HG03439 (cell line): ENCODE measurements at regions not wholly inside any gene's neighbourhood (a gene's known extent, or its start where the extent isn't known, plus 50 kb on each side); places are given as distances from the start of the nearest gene placed in this dataset.

Experiments
- ATAC-seq: cut with Tn5 transposase; IDR thresholded peaks from one replicate; pipeline ENCODE4 v1.9.1; 2021; ENCODE audit warnings: mild to moderate bottlenecking, moderate library complexity; ENCODE audit not compliant: unreplicated experiment

DNA sequence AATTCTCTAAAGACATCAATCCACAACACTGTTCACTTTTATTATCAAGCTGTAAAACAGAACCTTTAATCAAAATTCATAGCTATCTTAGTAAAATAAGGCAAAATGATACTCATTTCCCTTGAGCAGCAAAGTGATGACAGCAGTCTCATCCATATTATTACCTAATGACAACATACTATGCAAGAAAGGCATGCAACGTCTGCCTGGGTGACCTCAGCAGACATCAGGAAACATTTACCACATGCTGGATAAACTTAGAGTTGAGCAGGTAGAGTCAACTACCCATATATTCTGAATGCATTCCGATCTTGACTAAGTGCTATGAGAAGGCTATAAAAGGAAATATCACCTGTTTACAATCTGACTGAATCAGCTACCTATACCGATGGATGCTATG, 145.1 kb downstream of the SIPA1L2 start:
- no peak for ATAC-seq

DNA sequence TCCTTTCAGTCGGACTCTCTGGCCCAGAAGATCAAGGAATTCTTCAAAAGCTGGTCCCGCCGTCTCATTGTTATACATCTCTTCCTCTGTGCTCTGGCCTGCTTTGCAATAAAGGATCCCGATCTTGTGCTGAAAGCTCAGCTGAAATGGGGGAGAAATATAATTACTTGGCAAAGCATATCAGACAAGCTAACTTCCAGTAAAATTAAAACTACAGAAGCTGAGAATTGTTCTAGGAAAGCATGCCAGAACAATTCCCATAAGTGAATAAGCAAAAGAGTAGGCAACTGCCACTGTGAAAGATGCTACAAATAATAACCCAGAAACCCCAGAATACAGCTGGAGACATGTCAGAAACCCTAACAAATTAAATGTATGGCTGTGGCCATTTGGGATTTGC, 146.1 kb downstream of the SIPA1L2 start:
- no peak for ATAC-seq

DNA sequence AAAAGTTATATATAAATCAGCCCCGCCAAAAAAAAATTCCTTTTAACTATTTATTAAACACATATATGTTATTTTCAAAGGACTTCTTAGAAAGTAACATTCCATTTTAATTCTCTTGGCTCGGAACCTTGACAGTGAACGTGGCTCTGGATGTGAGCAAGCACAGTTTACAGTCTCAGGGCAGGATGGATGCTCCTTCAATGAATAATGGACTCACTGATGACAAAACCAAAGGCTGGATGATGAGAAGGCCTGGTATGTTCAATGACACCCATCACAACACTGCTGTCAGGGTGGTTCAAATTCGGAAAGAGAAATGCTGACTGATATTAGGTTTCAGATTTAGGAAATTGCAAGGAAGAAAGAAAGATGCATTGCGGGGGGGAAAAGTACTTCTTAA, 148.8 kb downstream of the SIPA1L2 start:
- ATAC-seq: no peak

DNA sequence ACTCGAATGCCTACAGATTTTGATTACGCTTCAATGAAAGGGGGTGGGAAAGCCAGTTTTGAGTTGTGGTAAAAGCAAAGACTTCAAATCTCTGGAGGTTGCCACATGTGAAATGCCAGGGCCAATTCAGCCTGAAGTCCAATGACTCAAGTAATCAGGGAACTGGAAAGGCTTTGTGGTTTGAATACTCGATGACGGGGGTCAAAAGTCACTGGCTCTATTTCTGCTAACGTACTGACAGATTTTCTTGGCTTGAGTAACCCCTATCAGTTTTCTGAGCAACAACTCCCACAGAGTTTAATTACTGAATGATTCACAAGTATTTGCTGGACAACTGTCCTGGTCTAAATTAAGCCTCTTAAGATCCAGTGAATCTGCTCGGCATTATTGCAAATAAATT, 152.2 kb downstream of the SIPA1L2 start:
- ATAC-seq: no peak

DNA sequence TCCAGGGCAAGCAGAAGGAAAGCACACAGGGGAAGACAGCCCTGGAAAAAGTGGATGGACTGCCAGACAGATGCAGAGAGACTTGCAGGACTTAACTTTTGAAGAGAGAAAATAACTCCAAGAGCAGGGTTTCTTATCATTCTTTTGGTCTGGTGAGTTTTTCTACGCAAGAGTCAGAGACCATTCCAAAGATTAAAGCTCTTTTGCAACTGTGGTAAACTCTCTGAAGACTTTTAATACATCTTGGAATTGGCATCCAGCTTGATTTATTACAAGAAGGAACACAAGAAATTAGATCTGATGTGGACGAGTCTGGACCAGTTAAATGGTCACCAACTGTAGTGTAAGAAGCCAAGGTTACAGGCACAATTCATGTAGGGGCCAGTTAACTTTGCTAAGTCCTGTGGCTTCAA, 153.4 kb downstream of the SIPA1L2 start:
- no peak for ATAC-seq

DNA sequence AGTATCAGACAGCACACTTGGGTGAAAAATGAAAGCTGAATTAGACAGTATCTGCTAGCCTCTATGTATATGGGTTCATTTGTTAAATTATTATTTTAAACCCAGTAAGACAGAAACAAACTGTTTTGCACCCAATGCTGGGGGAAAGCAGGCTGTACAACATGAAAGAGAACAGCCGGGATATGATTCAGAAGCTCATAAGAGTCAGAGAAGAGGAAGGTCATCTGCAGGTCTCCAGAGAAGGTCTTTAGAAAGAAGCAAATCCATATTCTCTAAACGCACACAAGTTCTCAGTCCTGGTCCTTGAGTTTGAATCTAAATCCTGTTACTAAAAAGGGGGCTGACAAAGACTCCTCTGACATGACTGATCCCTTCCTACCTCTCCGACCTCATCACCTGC, 155.1 kb downstream of the SIPA1L2 start:
- ATAC-seq: no peak

DNA sequence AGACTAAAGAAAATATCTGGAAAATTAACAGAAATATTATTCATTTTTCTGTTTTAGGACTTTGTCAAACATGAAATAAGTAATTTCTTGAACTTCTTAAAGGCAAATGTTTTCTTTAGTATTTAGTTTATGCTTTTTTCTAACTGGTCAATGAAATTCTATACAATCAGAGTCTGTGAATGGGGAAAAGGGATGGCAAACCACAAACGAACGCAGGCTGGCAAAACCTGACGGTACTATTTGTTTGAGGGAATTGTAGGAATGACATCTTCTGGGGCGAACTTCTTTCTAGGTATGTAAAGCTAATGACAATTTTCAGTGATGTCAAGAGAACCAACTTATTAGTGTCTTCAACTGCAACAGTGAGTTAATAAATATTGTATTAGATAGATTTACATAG, 156.0 kb downstream of the SIPA1L2 start:
- ATAC-seq: no peak

DNA sequence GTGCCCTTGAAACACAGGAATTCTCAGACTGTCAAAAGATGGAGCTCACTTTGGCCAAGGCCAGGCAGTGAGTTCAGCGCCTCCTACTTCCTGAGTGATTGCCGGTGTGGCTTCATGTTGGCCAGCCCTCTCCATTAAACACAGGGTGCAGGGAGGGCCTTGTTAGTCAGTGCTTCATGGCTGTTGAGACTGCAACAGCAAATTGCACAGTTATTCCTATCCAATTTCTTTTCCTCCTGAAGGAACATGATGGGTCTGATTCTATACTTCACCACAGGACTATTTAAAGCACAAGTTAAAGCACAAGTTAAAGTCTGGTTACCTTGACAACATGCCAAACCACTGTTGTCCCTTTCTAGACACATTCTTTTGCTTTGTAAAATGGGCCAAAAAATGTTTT, 156.6 kb downstream of the SIPA1L2 start:
- no peak for ATAC-seq

DNA sequence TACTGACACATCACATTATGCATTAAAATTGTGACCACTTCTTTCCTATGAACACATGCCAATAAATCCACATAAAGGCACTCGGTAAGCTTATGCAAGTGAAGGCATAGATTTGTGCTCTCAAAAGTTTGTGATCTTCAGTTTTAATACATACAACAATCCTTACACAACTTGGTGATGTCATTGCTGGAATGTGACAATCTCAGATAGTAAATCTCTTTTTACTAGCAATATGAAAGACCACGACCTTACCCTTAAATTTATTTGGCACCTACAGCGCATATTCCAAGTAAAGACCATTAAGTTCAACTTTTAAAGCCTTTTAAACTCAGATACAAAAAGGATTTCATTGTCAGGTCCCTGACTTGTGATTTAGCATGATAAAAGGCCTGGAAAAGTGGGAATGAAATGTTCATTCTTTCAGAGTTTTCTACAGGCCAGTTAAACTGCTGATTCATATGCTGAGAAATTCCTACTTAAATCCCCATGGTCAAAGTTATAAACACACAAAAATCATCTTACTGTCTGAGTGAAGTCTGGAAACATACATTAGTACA, 157.4 kb downstream of the SIPA1L2 start:
- ATAC-seq: no peak

DNA sequence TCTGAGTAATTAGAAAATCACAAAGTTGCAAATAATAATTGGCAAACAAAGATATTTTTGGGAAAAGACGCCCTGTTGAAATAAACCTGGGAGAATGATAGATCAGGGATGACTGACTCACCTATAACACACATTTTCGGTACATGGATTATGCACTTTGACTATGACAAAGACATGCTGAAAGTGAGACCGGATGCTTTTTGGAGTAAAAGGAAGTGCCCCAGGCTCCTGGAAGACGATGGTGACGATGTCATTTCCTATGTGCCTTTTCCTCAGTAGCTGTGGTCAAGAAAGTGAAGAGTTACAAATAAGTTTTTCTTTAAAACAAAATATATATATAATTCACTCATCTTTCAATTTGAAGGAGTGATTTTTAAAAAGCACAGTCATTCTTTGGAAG, 158.7 kb downstream of the SIPA1L2 start:
- no peak for ATAC-seq

DNA sequence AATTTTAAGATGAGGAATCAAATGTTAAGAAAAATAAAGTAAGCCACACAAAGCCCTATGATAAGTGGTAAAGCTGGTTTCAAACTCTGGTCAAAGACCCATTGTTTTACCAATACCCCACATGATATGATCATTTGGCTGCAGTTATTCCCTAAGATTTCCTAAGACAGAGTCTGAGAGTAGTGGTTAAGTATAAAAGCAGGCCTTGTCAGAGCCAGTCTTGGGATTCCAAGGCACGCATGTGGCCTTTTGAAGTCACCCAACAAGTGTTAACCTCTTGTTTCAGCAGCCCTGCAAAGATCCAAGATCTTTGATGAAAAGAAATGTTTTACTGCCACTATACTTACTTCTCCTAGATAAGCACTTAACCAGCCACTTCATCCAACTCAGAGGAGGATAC, 159.2 kb downstream of the SIPA1L2 start:
- ATAC-seq: no peak

DNA sequence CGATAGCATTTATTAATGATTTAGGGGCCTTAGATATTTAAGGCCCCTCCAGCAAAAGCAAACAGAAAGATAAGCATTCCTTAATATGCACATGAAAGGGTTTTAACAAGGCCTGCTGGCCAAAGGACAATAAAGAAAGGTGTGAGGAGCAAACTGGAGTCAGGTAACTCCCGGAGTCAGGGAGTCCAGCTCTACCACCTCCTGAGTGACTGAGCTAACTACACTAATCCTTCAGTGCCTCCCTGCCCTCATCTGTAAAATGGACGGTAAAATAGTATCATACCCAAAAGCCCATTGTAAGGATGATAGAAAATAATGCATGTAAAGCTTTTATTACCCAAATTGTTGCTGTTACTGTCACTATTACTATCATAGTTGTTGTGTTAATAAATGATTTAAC, 161.7 kb downstream of the SIPA1L2 start:
- ATAC-seq: no peak

DNA sequence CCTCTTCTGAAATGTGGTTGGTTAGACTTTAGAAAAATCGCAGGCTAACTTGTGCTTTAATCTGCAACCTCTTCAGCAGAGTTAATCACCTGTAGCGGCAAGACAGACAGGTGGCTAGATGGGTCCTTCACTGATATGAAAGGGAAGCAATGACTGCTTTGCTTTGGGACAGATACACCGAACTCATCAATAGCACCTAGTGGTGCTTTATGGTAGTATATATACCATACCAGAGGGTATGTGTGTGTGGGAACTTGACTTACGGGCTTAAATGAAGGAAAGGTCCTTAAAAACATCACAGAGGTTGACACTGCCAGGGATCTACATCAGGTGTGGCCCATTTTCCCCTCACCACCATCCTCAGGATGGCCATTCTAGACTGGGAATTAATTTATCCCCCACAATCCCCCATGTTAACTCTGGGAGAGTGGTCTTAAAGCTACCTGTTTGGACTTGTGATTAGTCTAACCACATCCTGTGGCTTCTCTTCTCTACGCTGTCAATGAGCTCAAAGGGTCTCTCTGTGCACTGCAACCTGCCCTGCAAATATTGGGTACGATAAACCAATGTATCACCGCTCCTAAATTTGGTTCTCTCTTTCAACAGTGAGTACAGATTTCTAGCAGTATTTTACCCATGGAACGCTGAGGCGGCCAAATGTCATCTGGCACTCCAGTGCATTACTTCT, 162.7 kb downstream of the SIPA1L2 start:
- no peak for ATAC-seq

DNA sequence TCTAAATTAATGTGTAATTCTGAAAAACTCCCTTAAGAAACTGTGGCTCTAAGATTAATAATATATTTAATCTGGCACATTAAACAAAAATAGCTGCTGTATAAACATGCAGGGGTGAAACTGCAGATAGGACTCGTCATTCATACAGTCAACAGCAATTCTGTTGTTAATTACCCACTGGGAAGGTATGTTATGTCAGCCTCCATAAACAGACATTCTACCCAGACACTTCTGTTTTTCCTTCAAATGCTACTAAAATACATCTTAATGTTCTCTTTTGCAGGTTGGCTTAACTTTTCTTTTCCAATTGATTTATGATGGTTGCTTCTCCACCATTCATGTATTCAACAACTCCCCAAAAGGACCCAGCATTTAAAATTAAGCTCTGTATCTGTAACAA, 165.6 kb downstream of the SIPA1L2 start:
- no peak for ATAC-seq

DNA sequence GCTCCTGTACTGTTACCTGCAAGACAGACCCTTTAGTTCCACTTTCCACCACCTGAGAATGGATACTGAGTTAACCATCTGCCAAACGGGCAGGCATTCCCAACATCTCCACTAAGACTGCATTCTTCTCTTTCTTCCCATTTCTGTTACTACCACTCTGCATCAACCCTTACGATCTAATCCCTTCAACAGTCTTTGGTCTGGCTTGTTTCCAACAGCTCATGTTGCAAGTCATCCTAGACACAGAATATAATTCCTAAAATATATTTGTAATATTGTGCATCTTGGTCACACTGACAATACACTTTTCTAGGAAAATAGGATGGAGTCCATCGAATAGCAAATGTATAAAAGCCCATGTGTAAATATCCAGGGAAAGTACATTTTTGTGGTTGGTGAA, 166.7 kb downstream of the SIPA1L2 start:
- ATAC-seq: no peak

DNA sequence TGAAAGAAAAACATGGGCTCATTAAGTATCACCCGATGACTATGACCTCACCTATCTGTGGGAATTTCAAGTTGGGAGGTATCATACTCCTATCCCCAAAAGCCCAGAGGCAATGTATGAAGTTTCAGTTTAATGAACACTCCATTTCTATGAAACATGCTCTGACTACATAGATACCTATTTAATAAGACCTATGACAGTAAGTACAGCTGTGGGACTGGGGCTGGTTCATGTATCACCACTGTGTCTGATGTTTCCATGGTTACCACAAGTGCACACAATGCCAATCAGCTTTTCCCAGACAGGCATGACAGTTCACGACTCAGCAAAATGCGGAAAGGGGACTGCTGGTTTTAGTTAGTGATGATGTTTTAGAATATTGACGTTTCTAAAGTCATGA, 167.7 kb downstream of the SIPA1L2 start:
- no peak for ATAC-seq

DNA sequence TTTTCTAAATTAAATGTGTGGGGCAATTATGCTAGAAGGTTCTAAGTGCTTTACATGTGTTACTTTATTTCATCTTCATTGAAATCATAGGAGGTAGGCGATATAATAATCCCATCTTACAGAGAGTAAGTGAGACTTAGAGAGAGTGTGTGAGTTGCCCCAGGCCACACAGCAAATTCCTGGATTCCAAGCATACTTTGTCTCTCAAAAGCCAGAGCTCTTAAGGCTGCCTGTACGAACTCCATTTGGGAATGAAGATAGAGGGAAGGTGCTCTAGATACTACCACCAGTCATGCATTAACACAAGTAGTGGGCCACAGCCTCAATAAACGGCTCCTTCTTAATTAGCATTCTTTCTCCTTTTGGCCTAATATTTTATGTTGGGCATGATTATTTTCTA, 170.1 kb downstream of the SIPA1L2 start:
- no peak for ATAC-seq

DNA sequence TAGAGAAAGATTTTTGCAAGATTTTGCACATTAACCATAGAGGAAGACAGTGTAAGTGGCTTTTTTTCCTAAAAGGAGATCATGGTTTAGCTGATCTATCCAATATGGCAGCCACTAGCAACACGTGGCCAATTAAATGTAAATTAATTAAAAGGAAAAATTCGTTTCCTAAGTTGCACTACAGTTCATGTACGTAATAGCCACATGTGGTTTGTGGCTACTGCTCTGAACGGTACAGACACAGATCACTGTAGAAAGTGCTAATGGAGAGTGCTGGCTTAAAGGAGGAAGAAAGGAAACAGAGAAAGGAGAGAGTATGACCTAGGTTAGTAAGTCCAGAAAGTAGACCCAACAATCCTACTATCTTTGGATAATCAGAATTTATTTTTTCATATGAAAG, 170.8 kb downstream of the SIPA1L2 start:
- no peak for ATAC-seq

DNA sequence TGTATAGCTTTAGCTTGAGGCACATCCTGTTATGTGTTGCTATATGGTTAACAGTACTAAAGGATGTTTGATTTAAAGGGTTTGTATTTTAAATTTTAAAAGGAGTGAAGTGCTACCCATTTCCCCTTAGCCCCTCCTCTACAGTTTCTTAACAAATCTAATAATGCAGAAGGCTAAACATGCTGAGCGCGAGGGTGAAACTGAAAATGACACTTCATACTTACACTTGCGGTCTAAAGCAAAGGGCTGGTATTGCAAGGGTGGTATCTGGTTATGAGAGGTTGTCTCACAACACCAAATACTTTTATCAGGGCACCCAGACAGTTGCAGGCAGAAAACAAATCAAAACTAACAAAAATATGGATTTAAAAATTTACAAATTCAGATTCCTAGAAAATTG, 172.3 kb downstream of the SIPA1L2 start:
- peak; percentile 89 for ATAC-seq

DNA sequence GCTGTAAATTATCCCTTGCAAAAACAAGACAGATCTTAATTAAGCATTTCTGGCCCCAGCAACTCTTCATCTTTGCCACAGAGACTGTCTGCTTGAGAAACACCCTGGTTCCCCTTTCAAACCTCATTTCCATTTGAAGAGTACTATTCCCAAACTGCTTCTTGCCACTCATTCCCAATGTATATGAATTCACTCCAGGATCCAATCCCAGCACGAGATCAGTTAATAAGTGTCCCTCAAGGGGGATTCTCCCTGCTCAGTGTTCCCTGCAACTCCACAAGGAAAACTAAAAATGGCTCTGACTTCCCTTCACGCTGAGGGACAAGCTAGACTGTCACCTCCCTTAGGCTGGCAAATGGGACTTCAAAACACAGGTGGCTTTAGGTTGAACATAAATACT, 173.2 kb downstream of the SIPA1L2 start:
- no peak for ATAC-seq

DNA sequence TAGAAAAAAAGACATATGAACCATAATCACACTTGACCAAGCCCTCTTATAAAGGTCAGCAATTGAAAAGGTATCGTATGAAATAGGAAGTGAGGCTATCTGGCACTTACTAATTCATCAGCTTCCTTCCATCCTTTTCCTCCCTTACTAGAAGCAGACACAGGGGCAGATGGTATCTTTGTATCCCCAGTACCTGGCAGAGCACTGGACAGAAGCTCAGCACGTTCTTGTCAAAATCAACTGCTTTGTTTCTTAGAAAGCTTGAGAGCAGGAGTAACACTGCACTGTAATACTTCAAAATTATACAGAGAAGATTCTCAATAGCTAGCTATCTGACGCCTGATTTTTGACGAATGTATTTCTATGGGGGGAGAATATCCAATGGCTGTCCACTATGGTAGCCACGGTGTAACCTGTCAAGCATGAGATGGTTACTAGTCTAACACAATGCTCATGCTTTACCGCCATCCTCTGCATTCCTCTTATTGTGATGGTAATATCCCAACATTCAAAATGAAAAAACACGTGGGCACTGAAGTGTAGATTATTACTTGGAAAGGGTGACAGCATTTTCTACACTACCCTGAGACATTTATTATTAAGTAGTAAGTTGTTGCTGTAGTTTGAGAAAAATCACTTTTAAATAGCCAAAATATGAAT, 175.6 kb downstream of the SIPA1L2 start:
- ATAC-seq: no peak

DNA sequence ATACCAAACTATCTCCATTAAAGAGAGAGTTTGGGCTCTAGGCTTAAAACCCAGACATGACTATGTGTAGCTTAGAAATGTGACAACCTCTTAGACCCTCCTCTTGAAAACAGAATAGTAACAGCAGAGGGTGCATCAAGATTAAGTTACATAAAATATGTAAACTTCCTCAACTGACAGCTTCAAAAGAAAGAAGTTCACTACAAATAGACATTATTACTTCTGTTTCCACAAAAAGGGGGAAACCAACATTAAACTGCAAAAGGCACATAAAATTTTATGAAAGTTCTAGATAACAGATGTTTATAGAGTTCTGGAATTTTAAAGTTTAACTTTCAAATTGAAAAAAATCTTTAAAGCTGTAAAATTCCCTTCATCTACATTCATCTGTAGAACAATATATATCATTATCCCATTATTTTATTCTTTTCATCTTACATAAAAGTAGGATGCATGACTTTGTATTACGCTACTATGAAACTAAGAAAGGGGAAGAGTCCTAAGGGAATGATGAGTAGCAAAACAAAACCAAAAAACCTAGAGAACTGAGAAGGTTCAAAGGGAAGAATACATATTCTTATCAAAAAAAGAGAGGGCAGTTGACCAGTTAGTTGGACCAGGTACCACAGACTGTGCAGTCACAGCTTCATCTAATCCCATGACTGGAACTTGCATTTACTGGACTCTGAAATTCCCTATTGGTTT, 177.0 kb downstream of the SIPA1L2 start:
- ATAC-seq: no peak
